Endothelial cell of umbilical vein (primary cell): ENCODE measurements at regions not wholly inside any gene's neighbourhood (a gene's known extent, or its start where the extent isn't known, plus 50 kb on each side); places are given as distances from the start of the nearest gene placed in this dataset.

Source experiments
- BruUV-seq: library from RNA; stranded (reverse); fragments of 400-500 nt; replicated peaks from 2 replicates; lab custom pipeline; 2021; lab: Mats Ljungman, UMichigan
- CTCF ChIA-PET: fragments of 300-600, 350-600 bp; sonication (Branson Sonifier 250); formaldehyde crosslinking; loops from one replicate; lab custom pipeline; 2021; ENCODE audit warnings: antibody characterized with exemption, inconsistent platforms; lab: Charles Lee
- POLR2A ChIA-PET: fragments of 300-600, 350-600 bp; sonication (Branson Sonifier 250); formaldehyde crosslinking; loops from one replicate; lab custom pipeline; 2021; ENCODE audit warnings: antibody characterized with exemption, inconsistent platforms; lab: Charles Lee
- DNase-seq: peaks from one replicate; pipeline ENCODE4 v3.0.0-alpha.2; 2011; ENCODE audit warnings: low read depth, low spot score
- FAIRE-seq: peaks from 2 replicates; lab custom pipeline; 2011; peaks lifted over from hg19 to GRCh38; lab: Jason Lieb, UNC
- H2AFZ ChIP-seq: 2 replicates; pipeline ENCODE4 v1.6.0; 2012; ENCODE audit warnings: low read depth, low read length, control low read depth, inconsistent platforms
- H3K27ac ChIP-seq: 2 replicates; pipeline ENCODE4 v1.5.1; 2011; ENCODE audit warnings: low read depth, mild to moderate bottlenecking, control low read depth, low read length, moderate library complexity; ENCODE audit not compliant: insufficient read depth
- H3K27me3 ChIP-seq, 2 experiments: 2 replicates each; pipeline versions ENCODE4 v1.6.0 to v1.6.1; 2011; ENCODE audit warnings: low read length in 2 of 2, mixed read lengths in 1 of 2; ENCODE audit not compliant: control insufficient read depth in 2 of 2, insufficient read depth in 2 of 2
- H3K36me3 ChIP-seq, 2 experiments: 2 replicates in 1 of 2; 3 replicates in 1 of 2; pipeline ENCODE4 v1.5.1; 2011; ENCODE audit warnings: low read length in 2 of 2, mild to moderate bottlenecking in 1 of 2, moderate library complexity in 1 of 2; ENCODE audit not compliant: control insufficient read depth in 2 of 2, insufficient read depth in 2 of 2; ENCODE audit errors: extremely low read depth in 1 of 2
- H3K4me1 ChIP-seq: 3 replicates; pipeline ENCODE4 v1.5.1; 2011; ENCODE audit warnings: mild to moderate bottlenecking, low read length; ENCODE audit not compliant: control insufficient read depth, insufficient read depth; ENCODE audit errors: extremely low read depth
- H3K4me2 ChIP-seq: 2 replicates; pipeline ENCODE4 v1.6.1; 2011; ENCODE audit warnings: low read length, control low read depth, mixed read lengths; ENCODE audit not compliant: insufficient read depth
- H3K4me3 ChIP-seq, 3 experiments: fragments of 200-600 bp in 1 of 3; sonication (generic), shearing (Covaris generic) in 1 of 3; replicated peaks in 1 of 3; 2 replicates each; pipeline ENCODE4 v1.5.1; 2011 to 2016; ENCODE audit warnings: control low read depth in 3 of 3, low read length in 3 of 3, mild to moderate bottlenecking in 2 of 3, inconsistent platforms in 1 of 3, low read depth in 1 of 3, moderate library complexity in 1 of 3; ENCODE audit not compliant: insufficient read depth in 1 of 3
- H3K79me2 ChIP-seq: 2 replicates; pipeline ENCODE4 v1.6.0; 2012; ENCODE audit warnings: low read length, inconsistent platforms; ENCODE audit not compliant: control insufficient read depth, insufficient read depth
- H3K9ac ChIP-seq: replicated peaks from 2 replicates; pipeline ENCODE3; 2011; ENCODE audit warnings: low read length, control low read depth; ENCODE audit not compliant: insufficient read depth; ENCODE audit errors: extremely low read depth
- H3K9me1 ChIP-seq: replicated peaks from 3 replicates; pipeline ENCODE4 v1.6.0; 2011; ENCODE audit warnings: mild to moderate bottlenecking, low read length; ENCODE audit not compliant: control insufficient read depth, insufficient read depth; ENCODE audit errors: extremely low read depth
- H3K9me3 ChIP-seq: replicated peaks from 2 replicates; pipeline ENCODE4 v1.5.1; 2012; ENCODE audit warnings: low read length, inconsistent platforms; ENCODE audit not compliant: control insufficient read depth, insufficient read depth
- H4K20me1 ChIP-seq: replicated peaks from 2 replicates; pipeline ENCODE3; 2011; ENCODE audit warnings: mild to moderate bottlenecking, low read length; ENCODE audit not compliant: control insufficient read depth, insufficient read depth; ENCODE audit errors: extremely low read depth
- CTCF ChIP-seq, 2 donors: IDR thresholded peaks; 1 replicate in 1 of 2; 2 replicates in 1 of 2; pipeline ENCODE4 v1.5.1; 2011; ENCODE audit warnings: low read length in 2 of 2, mild to moderate bottlenecking in 2 of 2, moderate library complexity in 2 of 2, control low read depth in 1 of 2, inconsistent platforms in 1 of 2, low read depth in 1 of 2; ENCODE audit not compliant: insufficient read depth in 1 of 2; ENCODE audit errors: extremely low read depth in 1 of 2
- EZH2 ChIP-seq: IDR thresholded peaks from 2 replicates; pipeline ENCODE4 v1.6.1; 2012; ENCODE audit warnings: borderline replicate concordance, low read depth, mild to moderate bottlenecking, moderate library complexity, low read length, inconsistent platforms; ENCODE audit not compliant: severe bottlenecking
- FOS ChIP-seq: IDR thresholded peaks from 2 replicates; pipeline ENCODE4 v1.6.1; 2011; ENCODE audit warnings: mild to moderate bottlenecking, low read length, moderate library complexity, borderline replicate concordance; ENCODE audit not compliant: insufficient read depth
- JUN ChIP-seq: IDR thresholded peaks from 2 replicates; pipeline ENCODE4 v1.6.1; 2011; ENCODE audit warnings: borderline replicate concordance, low read depth; ENCODE audit not compliant: insufficient read length, insufficient read depth
- MAX ChIP-seq: IDR thresholded peaks from 2 replicates; pipeline ENCODE4 v1.6.1; 2011; ENCODE audit not compliant: insufficient read depth, insufficient read length
- MYC ChIP-seq: IDR thresholded peaks from one replicate; pipeline ENCODE4 v1.6.1; 2011; ENCODE audit warnings: mild to moderate bottlenecking, low read depth, low read length
- dilution Hi-C: fragments of 300-500 bp; cut with MboI; formaldehyde crosslinking; loops from one replicate; pipeline ENCODE4 v1.15.0; 2019; ENCODE audit warnings: low sequenced_read_pairs; ENCODE audit not compliant: extremely low pct_ligation_motif_present
- intact Hi-C: fragments of 100-400 bp; cut with micrococcal nuclease; formaldehyde crosslinking; loops from one replicate; pipeline ENCODE4 v1.10.0; 2022

DNA sequence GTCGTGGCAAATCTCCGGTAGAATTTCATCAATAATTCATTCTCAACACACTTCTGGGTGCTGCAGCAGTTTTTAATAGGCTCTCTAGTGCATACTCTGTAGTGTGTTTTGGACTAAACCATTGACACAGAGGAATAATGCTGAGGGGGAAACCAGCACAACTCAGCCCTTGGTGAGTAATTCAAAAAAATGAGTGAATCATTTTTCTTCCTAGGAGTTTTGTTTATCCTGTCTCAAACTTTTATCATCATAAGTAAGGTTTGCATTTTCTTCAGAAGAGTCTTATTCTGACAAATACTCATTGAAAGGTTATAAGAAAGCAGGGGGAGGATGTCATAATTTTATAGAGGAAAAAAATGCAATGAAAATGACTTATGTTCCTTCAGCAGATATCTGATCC is 2542.7 kb downstream of the PCDH7 start:
- intact Hi-C loops (no loop called here), dilution Hi-C loops (no loop called here)
- H3K9me1 ChIP-seq, result no peaks in the 10 kb centered on the region
- no peak for FAIRE-seq
- no peaks in the 10 kb centered on the region for H3K79me2 ChIP-seq
- TF ChIP-seq MYC, result no peak
- peak; percentile 40 for TF ChIP-seq FOS
- ChIA-PET POLR2A (no interaction called here), CTCF (no interaction called here)
- no TSS peak for BruUV-seq
- no peak overlapping the region for H3K9ac ChIP-seq
- H3K9me3 ChIP-seq, result no peaks in the 10 kb centered on the region
- H3K27me3 ChIP-seq, result no peaks in the 10 kb centered on the region
- no peaks in the 10 kb centered on the region for H4K20me1 ChIP-seq
- no peak for DNase-seq
- no peak overlapping the region for H3K4me3 ChIP-seq
- no peak overlapping the region for H2AFZ ChIP-seq
- H3K4me2 ChIP-seq, result no peak overlapping the region
- no peaks in the 10 kb centered on the region for H3K4me1 ChIP-seq
- no peaks in the 10 kb centered on the region for H3K36me3 ChIP-seq
- H3K27ac ChIP-seq, result no peak overlapping the region

- Histone ChIP-seq H2AFZ (no peak overlapping the region), H3K27me3 (no peaks in the 10 kb centered on the region), H3K9me3 (no peaks in the 10 kb centered on the region), H3K9ac (no peak overlapping the region), H3K79me2 (no peaks in the 10 kb centered on the region), H3K4me2 (no peak overlapping the region), H3K27ac (no peak overlapping the region), H3K4me3 (no peak overlapping the region), H3K9me1 (no peaks in the 10 kb centered on the region), H3K36me3 (no peaks in the 10 kb centered on the region), H4K20me1 (no peaks in the 10 kb centered on the region), H3K4me1 (no peaks in the 10 kb centered on the region)
- dilution Hi-C loops, result no loop called here
- POLR2A ChIA-PET, result no interaction called here
- intact Hi-C loops, result no loop called here
- CTCF ChIA-PET, result no interaction called here
- no peak for FAIRE-seq
- DNase-seq, result no peak
- no TSS peak for BruUV-seq
- TF ChIP-seq CTCF (IDR thresholded peaks at IDR 0.05; ENCODE audit: extremely low read depth in 1 of 2, insufficient read depth in 1 of 2, low read depth in 1 of 2, low read length in 2 of 2) (no peak), JUN (no peak), MAX (no peak), EZH2 (no peak)
Observed at GRCh38 chr4:33268776-33269175, 2548.6 kb downstream of the PCDH7 start.
